ENCODE measurements at regions not wholly inside any gene's neighbourhood (a gene's known extent, or its start where the extent isn't known, plus 50 kb on each side); places are given as distances from the start of the nearest gene placed in this dataset.

- TF ChIP-seq CTCF (IDR thresholded peaks at IDR 0.05 in 2 of 3, conservative IDR thresholded peaks at IDR 0.05 in 1 of 3; ENCODE audit: borderline replicate concordance in 1 of 3, insufficient read depth in 1 of 3, low read depth in 2 of 3, low read length in 2 of 3) (no peak), POLR2AphosphoS5 (IDR thresholded peaks at IDR 0.05; ENCODE audit: low read depth, low read length) (no peak), REST (IDR thresholded peaks at IDR 0.05; ENCODE audit: low read depth) (no peak), POLR2A (IDR thresholded peaks at IDR 0.05; ENCODE audit: borderline replicate concordance, extremely low read depth, insufficient read depth, insufficient read length) (no peak), RAD21 (IDR thresholded peaks at IDR 0.05; ENCODE audit: low read depth) (no peak), EZH2 (IDR thresholded peaks at IDR 0.05) (no peak), MAX (IDR thresholded peaks at IDR 0.05) (no peak), FOSL1 (IDR thresholded peaks at IDR 0.05; ENCODE audit: low read depth) (no peak), JUND (IDR thresholded peaks at IDR 0.05) (no peak), CBX3 (IDR thresholded peaks at IDR 0.05; ENCODE audit: low read depth) (no peak), SP1 (IDR thresholded peaks at IDR 0.05; ENCODE audit: low read depth) (no peak), ZNF274 (IDR thresholded peaks at IDR 0.05; ENCODE audit: low read depth, low read length) (no peak), TCF7L2 (IDR thresholded peaks at IDR 0.05; ENCODE audit: borderline replicate concordance, extremely low read depth, insufficient read depth, insufficient read length) (no peak), SIN3A (IDR thresholded peaks at IDR 0.05; ENCODE audit: low read depth) (no peak)
These were observed 234.1 kb upstream of the POGK start for GRCh38 chr1:166605137-166605536.
